HG03575 (cell line): ENCODE measurements at regions not wholly inside any gene's neighbourhood (a gene's known extent, or its start where the extent isn't known, plus 50 kb on each side); places are given as distances from the start of the nearest gene placed in this dataset.

ENCODE experiments used
- ATAC-seq: cut with Tn5 transposase; IDR thresholded peaks from one replicate; pipeline ENCODE4 v1.9.1; 2021; ENCODE audit not compliant: unreplicated experiment, insufficient number of reproducible peaks, low FRiP score; ENCODE audit errors: extremely low read depth

- no peak for ATAC-seq
Observed at GRCh38 chr6:16985513-16986284, 116.2 kb upstream of the STMND1 start.

GRCh38 chr6:16982807-16983206, 119.0 kb upstream of the STMND1 start:
- no peak for ATAC-seq

GRCh38 chr6:16979677-16980370, 122.0 kb upstream of the STMND1 start:
- ATAC-seq: no peak

GRCh38 chr6:16978686-16979085, 123.2 kb upstream of the STMND1 start:
- ATAC-seq: no peak

GRCh38 chr6:16976385-16977183, 125.3 kb upstream of the STMND1 start:
- ATAC-seq: no peak

- no peak for ATAC-seq
Observed at GRCh38 chr6:16974704-16975359, 127.0 kb upstream of the STMND1 start.

- ATAC-seq: no peak
Observed at GRCh38 chr6:16974387-16974673, 127.5 kb upstream of the STMND1 start.

- ATAC-seq: no peak
Observed at GRCh38 chr6:16973545-16974386, 128.1 kb upstream of the STMND1 start.

- no peak for ATAC-seq
Observed at GRCh38 chr6:16973051-16973450, 128.8 kb upstream of the STMND1 start.

- no peak for ATAC-seq
Observed at GRCh38 chr6:16972535-16972934, 129.3 kb upstream of the STMND1 start.

- no peak for ATAC-seq
Observed at GRCh38 chr6:16969699-16970655, 131.9 kb upstream of the STMND1 start.

GRCh38 chr6:16968101-16968500, 133.7 kb upstream of the STMND1 start:
- ATAC-seq: no peak

- no peak for ATAC-seq
Observed at GRCh38 chr6:16967470-16967817, 134.4 kb upstream of the STMND1 start.

- no peak for ATAC-seq
Observed at GRCh38 chr6:16966791-16967469, 134.9 kb upstream of the STMND1 start.

GRCh38 chr6:16965689-16966088, 136.2 kb upstream of the STMND1 start:
- no peak for ATAC-seq

- ATAC-seq: no peak
Observed at GRCh38 chr6:16964553-16965499, 137.0 kb upstream of the STMND1 start.
